GM13976 (cell line): ENCODE measurements at regions not wholly inside any gene's neighbourhood (a gene's known extent, or its start where the extent isn't known, plus 50 kb on each side); places are given as distances from the start of the nearest gene placed in this dataset.

Source experiments
- DNase-seq: peaks from one replicate; pipeline ENCODE4 v3.0.0; 2012; ENCODE audit warnings: low spot score
- in situ Hi-C: fragments of 300-500 bp; cut with MboI; formaldehyde crosslinking; loops from one replicate; pipeline ENCODE4 v1.12.0; 2022; ENCODE audit warnings: low sequenced_read_pairs, mixed read lengths, inconsistent platforms; ENCODE audit not compliant: unreplicated experiment
- TF ChIP-seq, protein P1 (sequence below): IDR thresholded peaks from 2 replicates; pipeline ENCODE4 v1.5.1; 2012; ENCODE audit warnings: borderline replicate concordance, mild to moderate bottlenecking; ENCODE audit not compliant: insufficient read depth; ENCODE audit errors: extremely low read depth, missing control alignments, control extremely low read depth

DNA sequence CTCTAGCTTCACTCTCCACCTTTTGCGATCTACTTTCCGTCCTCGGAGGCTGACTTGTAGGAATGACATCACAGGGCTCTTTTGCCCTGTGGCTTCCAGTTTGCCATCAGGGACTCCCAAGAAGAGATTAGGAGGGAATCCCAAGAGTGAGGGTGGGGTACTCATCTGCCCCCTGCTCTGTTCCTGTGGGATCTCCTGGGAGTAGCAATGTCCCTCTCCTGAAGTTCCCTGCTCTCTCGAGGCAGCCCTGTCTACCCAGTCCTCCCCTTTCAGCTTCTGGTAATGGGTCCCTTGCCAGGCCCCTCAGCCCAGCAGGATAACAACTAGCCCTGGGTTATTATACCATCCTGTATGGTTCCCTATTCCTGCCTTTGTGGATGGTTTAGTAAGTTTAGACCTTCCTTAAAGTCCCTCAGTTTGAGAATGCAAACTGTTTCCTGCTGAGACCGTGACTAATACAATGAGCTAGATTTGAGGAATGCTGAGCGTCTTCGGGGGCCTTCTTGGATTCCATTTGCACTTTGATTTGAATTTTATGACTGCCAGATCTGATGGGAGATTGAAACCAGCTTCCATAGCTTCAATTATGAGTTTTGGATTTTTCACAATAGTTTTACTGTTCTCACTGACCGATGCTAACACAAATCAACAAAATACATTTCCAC is 73.7 kb upstream of the IPO5 start:
- TF ChIP-seq, protein P1, sequence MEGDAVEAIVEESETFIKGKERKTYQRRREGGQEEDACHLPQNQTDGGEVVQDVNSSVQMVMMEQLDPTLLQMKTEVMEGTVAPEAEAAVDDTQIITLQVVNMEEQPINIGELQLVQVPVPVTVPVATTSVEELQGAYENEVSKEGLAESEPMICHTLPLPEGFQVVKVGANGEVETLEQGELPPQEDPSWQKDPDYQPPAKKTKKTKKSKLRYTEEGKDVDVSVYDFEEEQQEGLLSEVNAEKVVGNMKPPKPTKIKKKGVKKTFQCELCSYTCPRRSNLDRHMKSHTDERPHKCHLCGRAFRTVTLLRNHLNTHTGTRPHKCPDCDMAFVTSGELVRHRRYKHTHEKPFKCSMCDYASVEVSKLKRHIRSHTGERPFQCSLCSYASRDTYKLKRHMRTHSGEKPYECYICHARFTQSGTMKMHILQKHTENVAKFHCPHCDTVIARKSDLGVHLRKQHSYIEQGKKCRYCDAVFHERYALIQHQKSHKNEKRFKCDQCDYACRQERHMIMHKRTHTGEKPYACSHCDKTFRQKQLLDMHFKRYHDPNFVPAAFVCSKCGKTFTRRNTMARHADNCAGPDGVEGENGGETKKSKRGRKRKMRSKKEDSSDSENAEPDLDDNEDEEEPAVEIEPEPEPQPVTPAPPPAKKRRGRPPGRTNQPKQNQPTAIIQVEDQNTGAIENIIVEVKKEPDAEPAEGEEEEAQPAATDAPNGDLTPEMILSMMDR = no peak
- no peak for DNase-seq
- in situ Hi-C loops = no loop called here

DNA sequence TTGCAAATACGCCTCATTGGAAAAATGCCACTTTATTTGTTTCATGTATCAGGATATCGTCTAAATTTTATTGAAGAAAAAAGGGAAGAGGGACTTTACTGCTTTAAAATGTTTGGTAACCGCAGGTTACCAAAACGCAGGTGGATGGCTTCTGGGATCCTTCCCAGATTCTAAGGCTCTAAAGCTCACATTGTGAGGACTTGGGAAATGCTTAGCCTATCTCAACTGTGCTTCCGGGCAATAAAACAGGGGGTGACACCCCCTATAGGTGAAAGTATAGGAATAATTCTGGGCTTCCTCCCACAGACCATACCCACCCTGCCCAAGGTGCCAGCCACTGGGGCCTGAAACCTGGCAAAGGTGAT is 73.2 kb upstream of the IPO5 start:
- no peak for DNase-seq
- TF ChIP-seq, protein P1 = no peak
- in situ Hi-C loops = no loop called here

GRCh38 chr13:97881556-97881955 is 71.9 kb upstream of the IPO5 start:
- no peak for DNase-seq
- in situ Hi-C loops = no loop called here
- TF ChIP-seq, protein P1 = no peak

DNA sequence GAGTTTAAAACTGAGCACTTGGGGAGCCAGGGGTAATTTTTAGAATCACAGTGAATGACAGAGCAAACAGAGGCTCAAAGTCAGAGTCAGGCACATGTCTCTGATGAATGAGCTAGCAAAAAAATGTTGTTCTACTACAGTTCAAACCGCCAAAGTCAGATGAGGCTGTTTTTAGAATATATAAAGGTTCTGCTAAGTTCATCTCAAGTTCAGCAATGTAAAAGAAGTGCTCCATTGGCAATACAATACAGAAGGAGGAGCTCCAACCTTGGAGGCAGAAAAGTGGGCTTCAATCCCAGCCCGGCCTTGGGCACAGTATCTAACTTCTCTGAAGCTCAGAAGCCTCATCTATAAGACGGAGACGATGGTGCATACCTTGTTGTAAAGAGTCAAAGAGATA is 70.1 kb upstream of the IPO5 start:
- no peak for DNase-seq
- in situ Hi-C loops = no loop called here
- TF ChIP-seq, protein P1 = no peak

GRCh38 chr13:97884707-97885468 is 68.6 kb upstream of the IPO5 start:
- TF ChIP-seq, protein P1 = no peak
- in situ Hi-C loops = no loop called here
- no peak for DNase-seq

DNA sequence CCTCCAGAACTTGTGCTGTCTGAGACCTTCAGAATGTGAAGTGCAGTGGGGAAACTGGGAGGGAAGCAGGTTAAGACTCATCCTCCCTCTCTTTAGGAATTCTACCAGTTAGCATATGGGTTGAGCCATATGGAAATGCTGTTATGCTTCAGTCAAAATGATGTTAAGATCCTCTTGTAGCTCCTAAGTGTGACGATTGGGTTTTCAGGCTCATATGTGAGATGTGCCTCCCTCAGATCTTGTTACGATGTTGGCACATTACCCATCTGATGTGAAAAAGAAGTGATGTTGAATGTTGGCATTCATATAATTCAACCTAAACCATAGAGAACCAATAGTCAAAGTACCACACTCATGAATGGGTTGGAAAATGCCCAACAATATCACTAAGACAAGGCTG is 67.8 kb upstream of the IPO5 start:
- no peak for DNase-seq
- TF ChIP-seq, protein P1 = no peak
- in situ Hi-C loops = no loop called here

DNA sequence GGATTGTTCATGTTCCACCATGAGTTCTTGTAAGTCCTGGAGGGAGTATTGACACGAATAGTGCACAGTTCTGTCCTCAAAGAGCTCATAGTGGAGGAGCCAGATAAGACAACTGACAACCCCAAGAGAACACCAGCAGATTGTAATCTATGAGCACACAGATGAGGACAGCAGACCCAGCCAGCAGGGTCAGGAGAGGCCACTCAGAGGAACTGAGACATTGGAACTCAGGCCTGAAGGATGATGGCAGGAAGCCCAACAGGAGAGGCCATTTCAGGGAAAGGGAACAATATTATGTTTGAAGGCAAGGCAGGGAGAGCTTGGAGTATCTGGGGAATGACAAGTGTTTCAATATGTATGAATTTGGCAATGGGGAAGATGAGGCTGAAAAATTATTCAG is 63.7 kb upstream of the IPO5 start:
- in situ Hi-C loops = no loop called here
- TF ChIP-seq, protein P1 = no peak
- DNase-seq = no peak
